ENCODE measurements at regions not wholly inside any gene's neighbourhood (a gene's known extent, or its start where the extent isn't known, plus 50 kb on each side); places are given as distances from the start of the nearest gene placed in this dataset.
"Not testable (repeated sequence)": the region's sequence is repeated elsewhere in the genome, so short reads cannot be mapped to it uniquely, and the experiment has no call there.

- not testable (repeated sequence) for TF ChIP-seq CTCF (IDR thresholded peaks at IDR 0.05; ENCODE audit: low read length); EZH2 (IDR thresholded peaks at IDR 0.05; ENCODE audit: borderline replicate concordance, low read length)
Observed at GRCh38 chrX:27240042-27240441, 223.1 kb downstream of the PPP4R3C start.

All from OCI-LY1 (cell line).